WI38 (cell line): ENCODE measurements at regions not wholly inside any gene's neighbourhood (a gene's known extent, or its start where the extent isn't known, plus 50 kb on each side); places are given as distances from the start of the nearest gene placed in this dataset.
"Not testable (repeated sequence)": the region's sequence is repeated elsewhere in the genome, so short reads cannot be mapped to it uniquely, and the experiment has no call there.

ENCODE experiments used
- H3K4me3 ChIP-seq: 2 replicates; pipeline ENCODE4 v1.5.1; 2011; ENCODE audit warnings: low read depth, mild to moderate bottlenecking, control low read depth, low read length
- TF ChIP-seq, protein P1 (sequence below): IDR thresholded peaks from 2 replicates; pipeline ENCODE4 v1.5.1; 2012; ENCODE audit warnings: low read depth, mild to moderate bottlenecking, control low read depth, low read length

DNA sequence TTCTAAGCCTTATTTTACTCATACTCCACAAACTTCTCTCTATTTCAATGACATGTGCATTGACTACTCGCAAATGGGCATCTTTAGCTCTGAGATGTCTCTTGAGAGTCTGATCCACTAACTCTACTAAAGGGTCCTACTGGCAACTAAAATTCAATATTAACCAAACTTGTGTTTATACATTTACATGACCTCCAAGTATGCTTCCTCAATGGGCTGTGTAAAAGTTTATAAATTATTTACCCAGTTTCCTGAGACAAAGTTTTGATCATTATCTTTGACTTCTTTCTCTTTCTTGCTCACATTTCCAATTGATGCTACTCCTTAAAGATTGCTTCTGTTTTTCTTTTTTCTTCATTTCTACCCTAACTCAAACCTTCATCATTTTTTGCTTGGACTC, 510.1 kb upstream of the DAB2 start:
- TF ChIP-seq, protein P1, sequence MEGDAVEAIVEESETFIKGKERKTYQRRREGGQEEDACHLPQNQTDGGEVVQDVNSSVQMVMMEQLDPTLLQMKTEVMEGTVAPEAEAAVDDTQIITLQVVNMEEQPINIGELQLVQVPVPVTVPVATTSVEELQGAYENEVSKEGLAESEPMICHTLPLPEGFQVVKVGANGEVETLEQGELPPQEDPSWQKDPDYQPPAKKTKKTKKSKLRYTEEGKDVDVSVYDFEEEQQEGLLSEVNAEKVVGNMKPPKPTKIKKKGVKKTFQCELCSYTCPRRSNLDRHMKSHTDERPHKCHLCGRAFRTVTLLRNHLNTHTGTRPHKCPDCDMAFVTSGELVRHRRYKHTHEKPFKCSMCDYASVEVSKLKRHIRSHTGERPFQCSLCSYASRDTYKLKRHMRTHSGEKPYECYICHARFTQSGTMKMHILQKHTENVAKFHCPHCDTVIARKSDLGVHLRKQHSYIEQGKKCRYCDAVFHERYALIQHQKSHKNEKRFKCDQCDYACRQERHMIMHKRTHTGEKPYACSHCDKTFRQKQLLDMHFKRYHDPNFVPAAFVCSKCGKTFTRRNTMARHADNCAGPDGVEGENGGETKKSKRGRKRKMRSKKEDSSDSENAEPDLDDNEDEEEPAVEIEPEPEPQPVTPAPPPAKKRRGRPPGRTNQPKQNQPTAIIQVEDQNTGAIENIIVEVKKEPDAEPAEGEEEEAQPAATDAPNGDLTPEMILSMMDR: no peak
- no peak overlapping the region for H3K4me3 ChIP-seq

DNA sequence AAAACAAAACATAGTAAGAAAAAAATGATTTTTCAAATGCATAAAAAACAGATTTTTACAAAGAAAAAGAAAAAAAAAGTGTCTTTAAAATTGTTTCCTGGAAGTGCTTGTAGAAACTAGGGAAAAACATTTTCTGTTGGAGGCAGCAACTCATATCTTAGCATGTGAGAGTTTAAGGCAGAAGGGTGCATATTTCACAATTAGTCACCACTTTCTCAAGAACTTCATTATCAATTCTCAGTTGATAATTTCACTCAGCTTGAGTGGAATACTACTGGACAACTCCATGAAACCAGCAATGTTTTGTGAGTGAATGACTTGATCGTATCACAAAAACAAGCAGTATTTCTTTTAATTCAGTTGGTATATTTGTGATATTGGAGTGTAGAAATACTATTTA, 508.3 kb upstream of the DAB2 start:
- no peak overlapping the region for H3K4me3 ChIP-seq
- TF ChIP-seq, protein P1: no peak

DNA sequence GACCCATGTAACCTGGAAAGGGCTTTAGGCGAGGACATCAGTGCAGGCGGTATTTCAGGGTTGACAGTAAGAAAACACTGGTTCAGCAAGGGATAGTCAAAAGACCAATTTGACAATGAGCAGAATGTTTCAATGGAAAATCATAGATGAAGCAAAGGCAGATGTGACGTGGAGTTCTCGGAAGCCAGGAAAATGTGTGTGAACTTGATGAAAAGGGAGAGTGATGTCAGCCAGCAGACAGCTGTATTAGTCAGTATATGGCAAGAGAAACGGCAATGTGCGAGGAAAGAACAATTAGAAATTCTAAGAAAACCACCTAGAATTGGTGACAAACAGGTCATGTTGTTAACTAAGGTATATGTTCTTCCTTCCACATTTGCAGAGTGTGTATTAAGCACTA, 503.9 kb upstream of the DAB2 start:
- no peak overlapping the region for H3K4me3 ChIP-seq
- TF ChIP-seq, protein P1: no peak

DNA sequence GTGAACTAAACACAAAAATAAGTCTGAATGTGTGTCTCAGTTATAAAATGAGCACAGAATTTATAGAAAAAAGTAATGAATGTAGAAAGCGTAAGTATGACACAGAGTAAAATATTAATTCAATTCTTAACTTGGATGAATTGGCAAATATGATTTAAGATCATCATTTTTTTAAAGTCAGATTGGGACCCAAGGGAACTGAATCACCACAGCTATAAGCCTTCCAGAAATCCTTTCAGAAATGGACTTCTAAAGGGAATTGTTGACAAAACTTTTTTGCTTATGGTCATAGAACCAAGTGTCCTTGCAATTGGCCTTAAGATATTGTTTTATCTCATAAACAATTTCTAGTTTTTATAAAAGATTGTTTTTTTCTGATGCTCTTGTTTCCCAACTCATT, 495.1 kb upstream of the DAB2 start:
- TF ChIP-seq, protein P1: no peak
- H3K4me3 ChIP-seq: no peak overlapping the region

DNA sequence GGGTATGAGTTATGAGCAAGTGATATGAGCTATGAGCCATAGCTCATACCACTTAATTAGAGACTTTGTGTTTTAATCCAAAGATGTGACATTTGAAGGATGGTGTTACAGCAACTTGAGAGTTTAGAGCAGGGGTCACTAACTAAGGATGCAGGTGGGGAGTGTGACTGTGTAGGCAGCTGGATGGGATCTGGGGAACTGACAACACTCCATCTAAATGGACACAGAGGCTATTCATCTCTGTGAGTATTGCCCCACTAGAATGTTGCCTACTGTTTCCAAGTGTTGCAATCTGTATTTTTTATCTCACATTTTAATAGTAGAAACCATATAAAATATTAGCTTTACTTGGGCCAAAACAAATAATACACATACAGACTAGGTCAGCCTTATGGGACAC, 488.1 kb upstream of the DAB2 start:
- TF ChIP-seq, protein P1: no peak
- H3K4me3 ChIP-seq: no peak overlapping the region

DNA sequence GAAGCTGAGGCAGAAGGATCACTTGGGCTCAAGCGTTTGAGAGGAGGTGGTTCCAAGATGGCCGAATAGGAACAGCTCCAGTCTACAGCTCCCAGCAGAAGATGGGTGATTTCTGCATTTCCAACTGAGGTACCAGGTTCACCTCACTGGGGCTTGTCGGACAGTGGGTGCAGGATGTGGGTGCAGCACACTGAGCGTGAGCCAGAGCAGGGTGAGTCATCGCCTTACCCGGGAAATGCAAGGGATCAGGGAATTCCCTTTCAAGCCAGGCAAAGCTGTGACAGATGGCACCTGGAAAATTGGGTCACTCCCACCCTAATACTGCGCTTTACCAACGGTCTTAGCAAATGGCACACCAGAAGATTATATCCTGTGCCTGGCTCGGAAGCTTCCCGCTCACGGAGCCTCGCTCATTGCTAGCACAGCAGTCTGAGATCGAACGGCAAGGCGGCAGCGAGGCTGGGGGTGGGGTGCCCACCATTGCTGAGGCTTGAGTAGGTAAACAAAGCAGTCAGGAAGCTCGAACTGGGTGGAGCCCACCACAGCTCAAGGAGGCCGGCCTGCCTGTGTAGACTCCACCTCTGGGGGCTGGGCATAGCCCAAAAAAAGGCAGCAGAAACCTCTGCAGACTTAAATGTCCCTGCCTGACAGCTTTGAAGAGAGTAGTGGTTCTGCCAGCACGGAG, 482.6 kb upstream of the DAB2 start:
- not testable (repeated sequence) for H3K4me3 ChIP-seq

DNA sequence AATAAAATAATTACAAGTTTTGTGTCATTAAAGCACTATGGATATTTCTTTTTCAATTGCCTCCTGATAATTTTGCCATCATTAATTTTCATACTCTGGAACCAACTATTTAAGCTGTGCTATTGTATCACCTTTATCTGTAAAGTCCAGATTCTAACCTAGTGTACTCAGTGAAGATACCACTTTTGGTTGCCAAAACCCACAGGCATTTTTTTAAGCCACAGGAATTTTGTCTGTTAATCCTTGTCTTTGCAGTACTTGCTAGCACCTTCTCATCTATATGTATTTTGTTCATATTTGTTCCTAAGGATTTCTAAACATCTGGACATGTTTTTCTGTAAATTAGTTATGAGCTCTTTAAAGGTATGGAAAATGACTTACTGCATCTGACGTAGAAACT, 481.4 kb upstream of the DAB2 start:
- H3K4me3 ChIP-seq: no peak overlapping the region
- TF ChIP-seq, protein P1: no peak

DNA sequence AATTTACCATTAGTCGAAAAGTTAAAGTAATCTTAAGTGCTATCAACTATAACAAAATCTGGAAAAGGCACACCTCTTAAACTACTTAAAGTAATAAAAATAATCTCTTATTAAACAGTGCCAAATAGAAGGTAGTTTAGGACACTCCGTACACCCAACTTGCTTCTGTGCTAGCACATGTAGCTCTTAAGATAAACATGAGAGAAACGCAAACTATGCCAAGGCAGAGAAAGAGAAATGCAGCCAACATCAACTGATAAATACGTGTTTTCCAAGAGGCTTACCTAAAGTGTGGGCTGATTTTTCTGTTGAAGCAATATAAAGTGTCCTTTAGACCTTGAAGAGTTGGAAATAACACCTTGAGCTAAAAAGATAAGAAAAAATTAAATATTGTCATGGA, 480.6 kb upstream of the DAB2 start:
- TF ChIP-seq, protein P1: no peak
- H3K4me3 ChIP-seq: no peak overlapping the region
